Pancreas (tissue), 10 donors: ENCODE measurements at regions not wholly inside any gene's neighbourhood (a gene's known extent, or its start where the extent isn't known, plus 50 kb on each side); places are given as distances from the start of the nearest gene placed in this dataset.

Experiments used
- ATAC-seq, 4 donors: fragments of 200-7000 bp; cut with Tn5 transposase; one replicate each; pipeline versions ENCODE4 v1.8.0 to v1.9.1; 2020; ENCODE audit warnings: mild to moderate bottlenecking in 4 of 4, moderate library complexity in 4 of 4
- DNase-seq, 6 donors: peaks; one replicate each; pipeline ENCODE4 v3.0.0-alpha.2; 2020
- FAIRE-seq: peaks from 2 replicates; lab custom pipeline; 2012; peaks lifted over from hg19 to GRCh38; lab: Jason Lieb, UNC
- H3K27ac ChIP-seq, 4 donors: fragments of 200-600 bp; sonication (generic); 1 replicate in 3 of 4; 2 replicates in 1 of 4; pipeline versions ENCODE4 v1.5.0 to v1.8.0; 2020
- H3K27me3 ChIP-seq, 4 donors: fragments of 200-600 bp; one replicate each; pipeline ENCODE4 v1.8.0; 2021
- H3K36me3 ChIP-seq, 3 donors: fragments of 200-600 bp; sonication (generic) in 1 of 3; one replicate each; pipeline versions ENCODE4 v1.5.0 to v1.8.0; 2020 to 2021
- H3K4me1 ChIP-seq, 3 donors: fragments of 200-600 bp; one replicate each; pipeline ENCODE4 v1.8.0; 2021
- H3K4me3 ChIP-seq, 4 donors: fragments of 200-600 bp; sonication (generic) in 2 of 4; one replicate each; pipeline versions ENCODE4 v1.5.0 to v1.8.0; 2020 to 2021
- H3K9me3 ChIP-seq, 4 donors: fragments of 200-600 bp; one replicate each; pipeline ENCODE4 v1.8.0; 2021
- WGBS, 2 donors: extraction: QIAGEN DNeasy Blood & Tissue Kit; methylation state at CpG; one replicate each; pipeline ENCODE4 v1.1.7; 2013; 5-methylcytosine and 5-hydroxymethylcytosine counted together
- intact Hi-C, 3 donors: fragments of 100-400 bp; cut with DNase I; formaldehyde crosslinking; loops; one replicate each; pipeline versions ENCODE4 v1.11.1 to v1.14.2; 2022
- TF ChIP-seq, protein P1 (sequence below), 4 donors: fragments of 200-600 bp; sonication (generic) in 3 of 4; IDR thresholded peaks; one replicate each; pipeline versions ENCODE4 v1.5.0 to v1.8.0; 2021; ENCODE audit warnings: antibody characterized with exemption in 4 of 4
- donor health status: healthy with polysubstance abuse.
- donor health status: DM: no; HTN: no; CAD: no; lungs with moderate emphysema.
- donor health status: DM: no; HTN: no; CAD: no.
- donor health status: control.
- donor health status: control.
- donor health status: Bipolar disorder and iron deficiency.
- donor health status: DM: yes; HTN: yes; CAD: no.
- donor health status: DM: no; HTN: no; CAD: no.
- donor health status: DM: no; HTN: no; CAD: no.
- donor health status: DM: yes; HTN: yes; CAD: no.

DNA sequence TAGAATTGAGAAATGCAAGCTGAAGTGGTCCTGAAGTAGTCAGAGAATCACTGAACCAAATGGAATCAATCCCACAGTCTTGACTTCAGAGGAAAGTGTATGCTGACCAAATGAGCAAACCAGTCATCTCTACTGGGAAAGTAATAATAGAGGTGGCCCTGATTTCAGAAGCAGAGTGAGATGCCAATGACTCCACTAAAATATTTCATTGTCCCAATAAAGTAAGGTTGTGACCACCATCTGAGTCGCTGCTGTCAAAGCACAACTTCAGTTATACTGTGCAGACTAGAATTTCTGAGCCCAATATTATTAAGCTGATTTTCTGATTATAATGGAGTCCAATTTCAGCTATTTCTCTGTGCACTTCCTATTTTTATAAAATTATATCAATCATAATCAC lies 334.4 kb upstream of the THBS1 start:
- no peaks in the 10 kb centered on the region for H3K36me3 ChIP-seq
- no peak for DNase-seq
- H3K9me3 ChIP-seq = no peaks in the 10 kb centered on the region
- H3K4me1 ChIP-seq = peaks cover 0 to 19% (median 11%) of the 10 kb centered on the region in 3 donors
- FAIRE-seq = no peak
- TF ChIP-seq, protein P1, sequence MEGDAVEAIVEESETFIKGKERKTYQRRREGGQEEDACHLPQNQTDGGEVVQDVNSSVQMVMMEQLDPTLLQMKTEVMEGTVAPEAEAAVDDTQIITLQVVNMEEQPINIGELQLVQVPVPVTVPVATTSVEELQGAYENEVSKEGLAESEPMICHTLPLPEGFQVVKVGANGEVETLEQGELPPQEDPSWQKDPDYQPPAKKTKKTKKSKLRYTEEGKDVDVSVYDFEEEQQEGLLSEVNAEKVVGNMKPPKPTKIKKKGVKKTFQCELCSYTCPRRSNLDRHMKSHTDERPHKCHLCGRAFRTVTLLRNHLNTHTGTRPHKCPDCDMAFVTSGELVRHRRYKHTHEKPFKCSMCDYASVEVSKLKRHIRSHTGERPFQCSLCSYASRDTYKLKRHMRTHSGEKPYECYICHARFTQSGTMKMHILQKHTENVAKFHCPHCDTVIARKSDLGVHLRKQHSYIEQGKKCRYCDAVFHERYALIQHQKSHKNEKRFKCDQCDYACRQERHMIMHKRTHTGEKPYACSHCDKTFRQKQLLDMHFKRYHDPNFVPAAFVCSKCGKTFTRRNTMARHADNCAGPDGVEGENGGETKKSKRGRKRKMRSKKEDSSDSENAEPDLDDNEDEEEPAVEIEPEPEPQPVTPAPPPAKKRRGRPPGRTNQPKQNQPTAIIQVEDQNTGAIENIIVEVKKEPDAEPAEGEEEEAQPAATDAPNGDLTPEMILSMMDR (IDR thresholded peaks at IDR 0.05) = no peak
- no peak overlapping the region for H3K4me3 ChIP-seq
- ATAC-seq = no peak
- H3K27me3 ChIP-seq = no peaks in the 10 kb centered on the region
- intact Hi-C loops = no loop called here
- no peak overlapping the region for H3K27ac ChIP-seq
- WGBS, 2 donors = 94% methylated on average over 1 of the region's 1 CpG

DNA sequence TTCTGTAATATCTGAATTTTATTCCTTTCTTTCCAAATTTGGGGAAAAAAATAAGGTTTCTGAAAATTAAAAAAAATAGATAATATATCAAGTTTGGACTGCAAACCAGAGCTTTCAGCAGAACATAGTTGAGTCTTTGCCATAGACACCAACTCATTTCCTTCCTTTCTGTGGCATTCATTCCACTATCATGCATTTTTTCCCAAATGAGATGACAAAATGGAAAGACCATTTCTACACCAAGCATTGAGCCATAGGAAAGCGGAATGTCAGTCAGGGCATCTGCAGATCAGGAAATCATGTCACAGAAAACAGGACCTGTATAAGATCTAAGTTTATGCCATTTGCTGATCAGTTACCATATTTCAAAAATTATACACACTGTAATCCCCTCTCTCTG lies 333.3 kb upstream of the THBS1 start:
- no peak for DNase-seq
- H3K4me1 ChIP-seq = peaks cover 0 to 15% (median 11%) of the 10 kb centered on the region in 3 donors
- no peaks in the 10 kb centered on the region for H3K36me3 ChIP-seq
- WGBS, 2 donors = 99 to 100% methylated on average over 1 of the region's 1 CpG
- no peaks in the 10 kb centered on the region for H3K27me3 ChIP-seq
- intact Hi-C loops = no loop called here
- TF ChIP-seq, protein P1 (IDR thresholded peaks at IDR 0.05) = no peak
- no peak for FAIRE-seq
- H3K4me3 ChIP-seq = no peak overlapping the region
- no peaks in the 10 kb centered on the region for H3K9me3 ChIP-seq
- H3K27ac ChIP-seq = peak overlapping the region in 1 of 4 donors; percentile 13
- no peak for ATAC-seq

DNA sequence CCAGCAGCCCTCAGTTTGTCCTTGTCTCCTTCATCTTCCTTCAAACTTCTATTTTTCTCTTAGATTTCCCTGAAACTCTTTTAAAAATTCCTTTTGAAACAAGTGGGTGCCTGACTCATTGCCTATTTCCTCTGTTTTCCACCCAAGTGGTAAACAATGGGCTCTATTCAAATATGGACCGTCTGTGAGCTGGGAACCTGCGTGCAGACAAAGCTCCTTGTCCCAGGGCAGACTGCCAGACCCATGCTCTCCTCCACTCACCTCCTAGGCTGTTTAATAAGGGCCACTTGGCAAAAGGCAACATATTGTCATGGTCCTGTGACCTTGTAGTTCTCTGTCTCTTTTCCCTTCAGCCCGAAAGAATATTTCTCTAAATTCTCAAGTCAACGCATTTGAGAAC lies 332.7 kb upstream of the THBS1 start:
- DNase-seq (peak in 2 of 6 donors; percentile 45 to 52), FAIRE-seq (no peak)
- TF ChIP-seq, protein P1 (IDR thresholded peaks at IDR 0.05) = no peak

DNA sequence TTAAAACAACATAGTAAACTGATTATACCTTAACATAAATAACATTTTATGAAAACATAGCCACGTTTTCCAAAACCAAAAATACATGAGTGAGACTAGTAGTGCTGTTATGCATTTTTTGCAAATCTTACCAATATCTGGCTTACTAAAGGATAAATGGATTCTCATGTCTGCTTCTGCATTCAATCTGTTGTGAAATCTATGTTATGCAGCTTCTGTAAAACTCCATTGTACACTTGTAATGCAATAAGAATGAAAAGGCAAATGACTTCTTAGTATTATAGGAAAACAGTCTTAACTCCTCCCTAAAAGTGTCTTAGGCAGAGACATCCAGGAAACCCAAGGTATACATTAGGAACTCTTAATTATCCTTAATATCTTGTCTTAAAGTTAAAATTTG lies 330.9 kb upstream of the THBS1 start:
- WGBS, 2 donors = 77 to 81% methylated on average over 1 of the region's 1 CpG
- H3K4me3 ChIP-seq = no peak overlapping the region
- DNase-seq (no peak), ATAC-seq (no peak), FAIRE-seq (no peak)
- H3K9me3 ChIP-seq = no peaks in the 10 kb centered on the region
- H3K4me1 ChIP-seq = peaks cover 0 to 16% (median 11%) of the 10 kb centered on the region in 3 donors
- H3K27me3 ChIP-seq = no peaks in the 10 kb centered on the region
- H3K27ac ChIP-seq = no peak overlapping the region
- TF ChIP-seq, protein P1 (IDR thresholded peaks at IDR 0.05) = no peak
- no peaks in the 10 kb centered on the region for H3K36me3 ChIP-seq
- intact Hi-C loops = no loop called here

More for the DNA sequence above, 332.7 kb upstream of the THBS1 start:
- Histone ChIP-seq H3K4me3 (no peak overlapping the region), H3K27me3 (no peaks in the 10 kb centered on the region), H3K36me3 (no peaks in the 10 kb centered on the region), H3K9me3 (no peaks in the 10 kb centered on the region), H3K27ac (peak overlapping the region in 2 of 4 donors; percentile 13 to 23), H3K4me1 (peaks cover 0 to 12% (median 11%) of the 10 kb centered on the region in 3 donors)
- ATAC-seq = peak in 3 of 4 donors; percentile 62 to 78 (median 63)
- 20 to 25% methylated on average over 4 of the region's 4 CpGs for WGBS, 2 donors
- intact Hi-C loops = no loop called here

DNA sequence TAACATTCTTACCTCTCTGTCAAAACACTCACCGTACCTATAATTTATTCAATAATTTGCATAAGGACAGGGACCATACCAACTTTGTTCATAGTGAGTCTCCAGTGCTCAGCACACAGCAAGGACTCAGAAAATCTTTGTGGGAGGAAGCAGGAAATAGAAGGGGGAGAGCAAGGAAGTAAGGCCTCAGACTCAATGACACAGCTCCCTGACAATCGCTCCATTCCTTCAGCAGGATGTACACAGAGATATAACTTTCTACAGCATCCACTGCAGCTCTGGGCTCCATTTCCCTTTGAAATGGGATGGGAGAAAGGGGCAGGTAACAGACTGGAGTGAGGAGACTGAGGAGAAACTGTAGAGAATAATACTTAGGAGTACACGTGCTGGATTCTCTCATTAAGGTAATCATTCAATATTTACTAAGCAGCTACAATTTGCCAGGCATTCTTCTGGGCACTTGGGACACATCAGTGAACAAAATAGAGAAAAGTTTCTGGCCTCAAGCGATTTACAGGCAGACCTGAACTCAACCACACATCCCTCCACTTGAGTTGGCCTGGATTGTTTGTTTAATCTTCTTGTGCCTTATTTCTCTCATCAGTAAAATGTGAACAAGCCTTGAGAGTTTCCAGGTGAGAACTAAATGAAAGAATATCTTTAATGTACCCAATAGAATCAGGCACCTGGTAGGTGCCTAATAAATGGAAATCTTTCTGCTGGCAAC lies 330.3 kb upstream of the THBS1 start:
- no peaks in the 10 kb centered on the region for H3K36me3 ChIP-seq
- H3K27ac ChIP-seq = no peak overlapping the region
- TF ChIP-seq, protein P1 (IDR thresholded peaks at IDR 0.05) = no peak
- WGBS, 2 donors = 76 to 77% methylated on average over 4 of the region's 4 CpGs
- H3K4me1 ChIP-seq = peaks cover 0 to 17% (median 11%) of the 10 kb centered on the region in 3 donors
- FAIRE-seq = no peak
- ATAC-seq = no peak
- intact Hi-C loops = no loop called here
- no peaks in the 10 kb centered on the region for H3K9me3 ChIP-seq
- DNase-seq = no peak
- H3K27me3 ChIP-seq = no peaks in the 10 kb centered on the region
- no peak overlapping the region for H3K4me3 ChIP-seq
